Suprapubic skin (tissue), 4 donors: ENCODE measurements at regions not wholly inside any gene's neighbourhood (a gene's known extent, or its start where the extent isn't known, plus 50 kb on each side); places are given as distances from the start of the nearest gene placed in this dataset.
A peak's percentile ranks its signal among the peaks of the same experiment; 100 is the strongest.

Experiments used
- DNase-seq, 2 donors: peaks; one replicate each; pipeline ENCODE4 v3.0.0-alpha.2; 2019; ENCODE audit warnings: low spot score in 2 of 2
- H3K27ac ChIP-seq: fragments of 200-600 bp; sonication (generic); one replicate; pipeline ENCODE4 v1.5.1; 2019
- H3K27me3 ChIP-seq: fragments of 200-600 bp; sonication (generic); one replicate; pipeline ENCODE4 v1.5.1; 2019
- H3K36me3 ChIP-seq: fragments of 200-600 bp; sonication (generic); one replicate; pipeline ENCODE4 v1.5.1; 2019
- H3K4me1 ChIP-seq: fragments of 200-600 bp; sonication (generic); one replicate; pipeline ENCODE4 v1.5.1; 2019
- H3K4me3 ChIP-seq: fragments of 200-600 bp; sonication (generic); one replicate; pipeline ENCODE4 v1.5.1; 2019; ENCODE audit warnings: mild to moderate bottlenecking
- H3K9me3 ChIP-seq: fragments of 200-600 bp; sonication (generic); one replicate; pipeline ENCODE4 v1.5.1; 2019
- CTCF ChIP-seq, 2 donors: fragments of 200-600 bp in 1 of 2; fragments of 450-650 bp in 1 of 2; sonication (generic) in 1 of 2; IDR thresholded peaks; one replicate each; pipeline ENCODE4 v1.5.1; 2016 to 2019; ENCODE audit warnings: antibody characterized with exemption in 2 of 2, mild to moderate bottlenecking in 1 of 2, moderate library complexity in 1 of 2
- EP300 ChIP-seq: sonication (generic); formaldehyde crosslinking; IDR thresholded peaks from one replicate; pipeline ENCODE4 v1.6.1; 2017; ENCODE audit warnings: antibody characterized with exemption
- POLR2A ChIP-seq, 2 donors: fragments of 450-650 bp; IDR thresholded peaks; one replicate each; pipeline ENCODE4 v1.6.1; 2017; ENCODE audit warnings: antibody characterized with exemption in 2 of 2, mild to moderate bottlenecking in 2 of 2, moderate library complexity in 2 of 2
- POLR2AphosphoS5 ChIP-seq, 3 donors: sonication (generic); formaldehyde crosslinking; IDR thresholded peaks; one replicate each; pipeline ENCODE4 v1.6.1; 2017; ENCODE audit warnings: antibody characterized with exemption in 3 of 3
- WGBS: methylation state at CpG from one replicate; pipeline ENCODE4 v1.1.5; 2018; 5-methylcytosine and 5-hydroxymethylcytosine counted together

GRCh38 chr1:185404907-185405568 is 88.0 kb upstream of the IVNS1ABP start:
- peak overlapping the region; percentile 54 for H3K27ac ChIP-seq
- no peaks in the 10 kb centered on the region for H3K9me3 ChIP-seq
- H3K27me3 ChIP-seq: no peaks in the 10 kb centered on the region
- no peaks in the 10 kb centered on the region for H3K36me3 ChIP-seq
- H3K4me3 ChIP-seq: no peak overlapping the region
- no peak for TF ChIP-seq EP300
- TF ChIP-seq CTCF (IDR thresholded peaks at IDR 0.05): no peak
- no peak for TF ChIP-seq POLR2A (IDR thresholded peaks at IDR 0.05)
- TF ChIP-seq POLR2AphosphoS5 (IDR thresholded peaks at IDR 0.05): no peak
- peaks cover 25% of the 10 kb centered on the region for H3K4me1 ChIP-seq
- DNase-seq: no peak
- 52% methylated on average over 6 of the region's 6 CpGs for WGBS

- Histone ChIP-seq H3K27ac (peak overlapping the region; percentile 54), H3K4me1 (peaks cover 20% of the 10 kb centered on the region), H3K4me3 (peak overlapping the region; percentile 9), H3K9me3 (no peaks in the 10 kb centered on the region), H3K36me3 (no peaks in the 10 kb centered on the region), H3K27me3 (no peaks in the 10 kb centered on the region)
- TF ChIP-seq CTCF (IDR thresholded peaks at IDR 0.05): no peak
- TF ChIP-seq POLR2A (IDR thresholded peaks at IDR 0.05): no peak
- TF ChIP-seq EP300: no peak
- no peak for TF ChIP-seq POLR2AphosphoS5 (IDR thresholded peaks at IDR 0.05)
- DNase-seq: no peak
- 5% methylated on average over 11 of the region's 12 CpGs for WGBS
Measured at GRCh38 chr1:185404291-185404690, 87.2 kb upstream of the IVNS1ABP start.

GRCh38 chr1:185402930-185403329 is 85.9 kb upstream of the IVNS1ABP start:
- 89% methylated on average over 3 of the region's 3 CpGs for WGBS
- H3K36me3 ChIP-seq: no peaks in the 10 kb centered on the region
- TF ChIP-seq POLR2A (IDR thresholded peaks at IDR 0.05): no peak
- TF ChIP-seq CTCF (IDR thresholded peaks at IDR 0.05): no peak
- TF ChIP-seq EP300: no peak
- TF ChIP-seq POLR2AphosphoS5 (IDR thresholded peaks at IDR 0.05): no peak

DNA sequence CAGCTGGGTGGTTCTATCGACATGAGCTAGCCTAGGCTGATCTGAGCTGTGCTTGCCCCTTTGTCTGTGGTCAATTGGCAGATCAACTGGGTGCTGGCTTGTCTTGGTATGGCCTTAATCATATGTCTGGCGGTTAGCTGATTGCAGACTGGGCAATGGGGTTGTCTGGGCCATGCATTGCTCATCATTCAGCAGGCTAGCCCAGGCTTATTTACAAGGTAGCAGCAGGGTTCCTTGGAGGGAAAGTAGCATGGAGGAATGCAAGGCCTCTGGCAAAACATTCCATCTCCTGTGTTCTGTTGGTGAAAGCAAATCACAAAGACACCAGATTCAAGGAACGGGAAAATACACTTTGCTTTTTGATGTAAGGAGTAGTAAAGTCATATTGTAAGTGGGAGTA is 84.0 kb upstream of the IVNS1ABP start:
- WGBS: 72% methylated on average over 3 of the region's 3 CpGs
- DNase-seq: no peak
- Histone ChIP-seq H3K27me3 (no peaks in the 10 kb centered on the region), H3K9me3 (no peaks in the 10 kb centered on the region), H3K4me1 (peaks cover 21% of the 10 kb centered on the region), H3K4me3 (no peak overlapping the region), H3K27ac (no peak overlapping the region), H3K36me3 (no peaks in the 10 kb centered on the region)
- TF ChIP-seq POLR2AphosphoS5 (IDR thresholded peaks at IDR 0.05) (no peak), POLR2A (IDR thresholded peaks at IDR 0.05) (no peak), EP300 (no peak), CTCF (IDR thresholded peaks at IDR 0.05) (no peak)

More at GRCh38 chr1:185402930-185403329, 85.9 kb upstream of the IVNS1ABP start:
- Histone ChIP-seq H3K27ac (no peak overlapping the region), H3K9me3 (no peaks in the 10 kb centered on the region), H3K4me3 (no peak overlapping the region), H3K4me1 (peaks cover 13% of the 10 kb centered on the region), H3K27me3 (no peaks in the 10 kb centered on the region)
- DNase-seq: no peak

DNA sequence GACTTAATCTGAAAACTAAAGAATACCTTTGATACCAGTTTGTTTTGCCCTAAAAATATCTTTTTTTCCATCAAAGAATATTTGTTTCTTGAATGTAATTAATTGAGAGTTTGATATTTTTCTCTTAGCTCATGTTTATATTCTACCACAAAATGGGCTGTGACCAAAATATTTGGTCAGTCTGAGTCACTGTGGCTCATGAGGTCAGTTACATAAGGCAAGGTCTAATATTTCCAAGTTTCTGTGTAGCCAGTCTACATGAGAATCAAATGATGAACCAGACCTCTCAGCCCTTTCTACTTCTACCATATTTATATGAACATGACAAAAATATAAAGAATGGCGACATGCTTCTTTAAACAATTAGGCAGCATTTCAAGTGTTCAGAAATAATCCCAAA is 83.0 kb upstream of the IVNS1ABP start:
- Histone ChIP-seq H3K36me3 (no peaks in the 10 kb centered on the region), H3K4me1 (peaks cover 27% of the 10 kb centered on the region), H3K9me3 (no peaks in the 10 kb centered on the region), H3K27me3 (no peaks in the 10 kb centered on the region), H3K4me3 (no peak overlapping the region), H3K27ac (no peak overlapping the region)
- 90% methylated on average over 1 of the region's 1 CpG for WGBS
- DNase-seq: no peak
- TF ChIP-seq POLR2AphosphoS5 (IDR thresholded peaks at IDR 0.05) (no peak), EP300 (no peak), POLR2A (IDR thresholded peaks at IDR 0.05) (no peak)

GRCh38 chr1:185398599-185398998 is 81.6 kb upstream of the IVNS1ABP start:
- TF ChIP-seq EP300: no peak
- TF ChIP-seq POLR2A (IDR thresholded peaks at IDR 0.05): no peak
- no peak for TF ChIP-seq CTCF (IDR thresholded peaks at IDR 0.05)
- no peak for TF ChIP-seq POLR2AphosphoS5 (IDR thresholded peaks at IDR 0.05)
- no peak for DNase-seq
- H3K4me1 ChIP-seq: peaks cover 24% of the 10 kb centered on the region
- no peaks in the 10 kb centered on the region for H3K9me3 ChIP-seq
- no peak overlapping the region for H3K4me3 ChIP-seq
- H3K36me3 ChIP-seq: no peaks in the 10 kb centered on the region
- H3K27me3 ChIP-seq: no peaks in the 10 kb centered on the region
- H3K27ac ChIP-seq: no peak overlapping the region
